ENCODE measurements at regions not wholly inside any gene's neighbourhood (a gene's known extent, or its start where the extent isn't known, plus 50 kb on each side); places are given as distances from the start of the nearest gene placed in this dataset.
"Not testable (repeated sequence)": the region's sequence is repeated elsewhere in the genome, so short reads cannot be mapped to it uniquely, and the experiment has no call there.

DNA sequence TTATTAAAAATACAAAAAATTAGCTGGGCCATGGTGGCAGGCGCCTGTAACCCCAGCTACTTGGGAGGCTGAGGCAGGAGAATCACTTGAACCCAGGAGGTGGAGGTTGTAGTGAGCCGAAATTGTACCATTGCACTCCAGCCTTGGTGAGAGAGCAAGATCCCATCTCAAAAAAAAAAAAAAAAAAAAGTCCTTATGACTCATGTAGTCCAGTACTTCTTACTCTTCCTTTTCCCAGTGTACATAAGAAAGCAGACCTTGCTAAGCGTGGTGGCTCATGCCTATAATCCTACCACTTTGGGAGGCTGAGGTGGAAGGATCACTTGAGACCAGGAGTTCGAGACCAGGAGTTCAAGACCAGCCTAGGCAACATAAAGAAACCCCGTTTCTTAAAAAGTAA, 66.0 kb upstream of the CCDC180 start:
- TF ChIP-seq, protein P1, sequence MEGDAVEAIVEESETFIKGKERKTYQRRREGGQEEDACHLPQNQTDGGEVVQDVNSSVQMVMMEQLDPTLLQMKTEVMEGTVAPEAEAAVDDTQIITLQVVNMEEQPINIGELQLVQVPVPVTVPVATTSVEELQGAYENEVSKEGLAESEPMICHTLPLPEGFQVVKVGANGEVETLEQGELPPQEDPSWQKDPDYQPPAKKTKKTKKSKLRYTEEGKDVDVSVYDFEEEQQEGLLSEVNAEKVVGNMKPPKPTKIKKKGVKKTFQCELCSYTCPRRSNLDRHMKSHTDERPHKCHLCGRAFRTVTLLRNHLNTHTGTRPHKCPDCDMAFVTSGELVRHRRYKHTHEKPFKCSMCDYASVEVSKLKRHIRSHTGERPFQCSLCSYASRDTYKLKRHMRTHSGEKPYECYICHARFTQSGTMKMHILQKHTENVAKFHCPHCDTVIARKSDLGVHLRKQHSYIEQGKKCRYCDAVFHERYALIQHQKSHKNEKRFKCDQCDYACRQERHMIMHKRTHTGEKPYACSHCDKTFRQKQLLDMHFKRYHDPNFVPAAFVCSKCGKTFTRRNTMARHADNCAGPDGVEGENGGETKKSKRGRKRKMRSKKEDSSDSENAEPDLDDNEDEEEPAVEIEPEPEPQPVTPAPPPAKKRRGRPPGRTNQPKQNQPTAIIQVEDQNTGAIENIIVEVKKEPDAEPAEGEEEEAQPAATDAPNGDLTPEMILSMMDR (IDR thresholded peaks at IDR 0.05; ENCODE audit: low read depth, low read length, poor library complexity, severe bottlenecking) = not testable (repeated sequence)
- not testable (repeated sequence) for TF ChIP-seq EZH2phosphoT487 (IDR thresholded peaks at IDR 0.05; ENCODE audit: borderline replicate concordance, low read length)

Data from DOHH2 (cell line).